Activated CD8-positive, alpha-beta T cell treated with anti-CD3 and anti-CD28 coated beads for 36 hours (primary cell): ENCODE measurements at regions not wholly inside any gene's neighbourhood (a gene's known extent, or its start where the extent isn't known, plus 50 kb on each side); places are given as distances from the start of the nearest gene placed in this dataset.

ENCODE experiments used
- ATAC-seq: fragments of 200-7000 bp; cut with Tn5 transposase; one replicate; pipeline ENCODE4 v1.10.0; 2021; ENCODE audit warnings: mild to moderate bottlenecking, moderate library complexity
- CTCF ChIA-PET: fragments of 350-600 bp; sonication (Branson Sonifier 250); formaldehyde crosslinking; loops from one replicate; lab custom pipeline; 2021; ENCODE audit warnings: antibody characterized with exemption; lab: Charles Lee
- POLR2A ChIA-PET: fragments of 350-600 bp; sonication (Branson Sonifier 250); formaldehyde crosslinking; loops from one replicate; lab custom pipeline; 2021; ENCODE audit warnings: antibody characterized with exemption; lab: Charles Lee
- DNase-seq: peaks from one replicate; pipeline ENCODE4 v3.0.0-alpha.2; 2020
- H3K27ac Mint-ChIP-seq: one replicate; pipeline ENCODE4 v1.8.0; 2021; ENCODE audit warnings: mild to moderate bottlenecking, mixed read lengths
- H3K27me3 Mint-ChIP-seq: one replicate; pipeline ENCODE4 v1.8.0; 2021; ENCODE audit warnings: mixed read lengths
- H3K36me3 Mint-ChIP-seq: one replicate; pipeline ENCODE4 v1.8.0; 2021; ENCODE audit warnings: low read depth, mixed read lengths
- H3K4me1 Mint-ChIP-seq: one replicate; pipeline ENCODE4 v1.8.0; 2021; ENCODE audit warnings: low read depth, mixed read lengths
- H3K4me3 Mint-ChIP-seq: one replicate; pipeline ENCODE4 v1.8.0; 2021; ENCODE audit warnings: mild to moderate bottlenecking, moderate library complexity, mixed read lengths
- H3K9me3 Mint-ChIP-seq: one replicate; pipeline ENCODE4 v1.8.0; 2021; ENCODE audit warnings: mixed read lengths
- CTCF ChIP-seq: fragments of 200-600 bp; IDR thresholded peaks from one replicate; pipeline ENCODE4 v1.8.0; 2022; ENCODE audit warnings: antibody characterized with exemption, mild to moderate bottlenecking
- intact Hi-C: fragments of 100-400 bp; cut with micrococcal nuclease; formaldehyde crosslinking; loops from one replicate; pipeline ENCODE4 v1.10.0; 2022

GRCh38 chr7:67990003-67990402 lies 993.4 kb downstream of the TYW1 start:
- intact Hi-C loops = no loop called here
- no peak for TF ChIP-seq CTCF
- H3K9me3 Mint-ChIP-seq = peaks cover 1% of the 10 kb centered on the region
- no peaks in the 10 kb centered on the region for H3K4me1 Mint-ChIP-seq
- CTCF ChIA-PET = no interaction called here
- no peak overlapping the region for H3K4me3 Mint-ChIP-seq
- POLR2A ChIA-PET = no interaction called here
- ATAC-seq (no peak), DNase-seq (no peak)
- no peaks in the 10 kb centered on the region for H3K36me3 Mint-ChIP-seq
- H3K27me3 Mint-ChIP-seq = no peaks in the 10 kb centered on the region
- no peak overlapping the region for H3K27ac Mint-ChIP-seq

GRCh38 chr7:67990716-67991115 lies 994.1 kb downstream of the TYW1 start:
- Mint-ChIP-seq H3K27me3 (no peaks in the 10 kb centered on the region), H3K36me3 (no peaks in the 10 kb centered on the region), H3K9me3 (peaks cover 1% of the 10 kb centered on the region), H3K4me3 (no peak overlapping the region), H3K27ac (no peak overlapping the region), H3K4me1 (no peaks in the 10 kb centered on the region)
- CTCF ChIA-PET = no interaction called here
- TF ChIP-seq CTCF = no peak
- POLR2A ChIA-PET = no interaction called here
- no peak for DNase-seq
- no peak for ATAC-seq
- intact Hi-C loops = no loop called here

GRCh38 chr7:67992287-67992686 lies 995.7 kb downstream of the TYW1 start:
- Mint-ChIP-seq H3K27ac (no peak overlapping the region), H3K36me3 (no peaks in the 10 kb centered on the region), H3K27me3 (no peaks in the 10 kb centered on the region), H3K9me3 (peaks cover 4% of the 10 kb centered on the region), H3K4me3 (no peak overlapping the region), H3K4me1 (no peaks in the 10 kb centered on the region)
- TF ChIP-seq CTCF = no peak
- DNase-seq (no peak), ATAC-seq (no peak)
- CTCF ChIA-PET = interaction anchor here (0.6 to 1.1 kb wide), 2 partner anchors 11 to 80 kb away, joined by 3 read pairs; no protein-coding TSS in a partner anchor
- POLR2A ChIA-PET = no interaction called here
- intact Hi-C loops = no loop called here

- intact Hi-C loops = no loop called here
- POLR2A ChIA-PET = no interaction called here
- Mint-ChIP-seq H3K9me3 (peaks cover 6% of the 10 kb centered on the region), H3K4me1 (no peaks in the 10 kb centered on the region), H3K4me3 (no peak overlapping the region), H3K27ac (no peak overlapping the region), H3K36me3 (no peaks in the 10 kb centered on the region), H3K27me3 (no peaks in the 10 kb centered on the region)
- DNase-seq (no peak), ATAC-seq (no peak)
- CTCF ChIA-PET = no interaction called here
- TF ChIP-seq CTCF = no peak
Observed at GRCh38 chr7:68005992-68006391, 1009.4 kb downstream of the TYW1 start.

GRCh38 chr7:68006619-68007018 lies 1010.0 kb downstream of the TYW1 start:
- Mint-ChIP-seq H3K36me3 (no peaks in the 10 kb centered on the region), H3K4me3 (no peak overlapping the region), H3K27ac (no peak overlapping the region), H3K27me3 (no peaks in the 10 kb centered on the region), H3K4me1 (no peaks in the 10 kb centered on the region), H3K9me3 (peaks cover 8% of the 10 kb centered on the region)
- POLR2A ChIA-PET = no interaction called here
- intact Hi-C loops = no loop called here
- ATAC-seq (no peak), DNase-seq (no peak)
- no peak for TF ChIP-seq CTCF
- CTCF ChIA-PET = no interaction called here
